ENCODE measurements at regions not wholly inside any gene's neighbourhood (a gene's known extent, or its start where the extent isn't known, plus 50 kb on each side); places are given as distances from the start of the nearest gene placed in this dataset.

DNA sequence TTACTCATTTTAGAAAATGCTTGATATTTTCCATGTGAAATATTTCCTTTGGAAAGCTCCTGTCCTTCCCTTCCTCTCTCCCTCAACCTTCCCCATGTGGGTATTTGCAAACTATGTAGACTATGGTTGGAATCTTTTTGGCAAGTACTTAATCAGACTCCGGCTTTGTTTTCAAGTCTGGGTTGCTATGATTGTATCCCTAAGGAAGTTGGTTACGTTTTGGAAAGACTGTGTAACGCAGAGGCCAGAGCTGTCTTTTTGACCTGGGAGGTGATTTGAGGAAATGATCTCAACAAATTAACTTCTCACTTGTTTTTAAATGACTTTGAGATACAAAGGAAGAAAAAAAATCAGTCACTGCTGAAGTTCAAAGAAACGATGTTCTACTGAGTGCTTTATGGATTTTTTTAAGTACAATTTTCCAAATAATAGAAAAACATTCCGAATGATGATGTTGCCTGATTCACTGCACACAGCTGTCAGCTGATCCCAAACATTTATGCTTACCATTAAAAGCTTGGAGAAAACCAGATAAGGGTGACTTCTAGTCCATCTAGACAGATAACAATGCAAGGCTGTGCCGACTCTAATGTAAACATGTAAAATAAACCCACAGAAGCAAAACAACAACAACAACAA is 145.5 kb upstream of the CELF2 start:
- DNase-seq, result no peak

DNA sequence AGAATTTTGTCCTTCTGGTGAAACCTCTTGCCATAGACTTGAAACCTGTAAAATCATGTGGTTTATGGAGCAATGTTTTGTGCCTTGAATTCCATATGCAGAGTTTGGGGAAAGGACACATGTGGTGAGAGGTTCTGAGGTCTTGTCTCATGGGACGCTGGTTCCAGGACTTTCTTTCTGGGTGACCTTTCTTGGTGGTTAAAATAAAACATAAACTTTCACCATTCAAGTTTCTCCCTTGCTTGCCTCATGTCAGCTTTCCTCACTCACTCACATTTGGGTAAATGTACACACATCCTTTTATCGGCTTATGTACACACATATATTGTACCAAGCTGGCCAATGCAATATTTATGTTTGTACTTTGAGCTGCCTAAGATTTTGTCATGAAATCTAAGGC is 144.9 kb upstream of the CELF2 start:
- no peak for DNase-seq

DNA sequence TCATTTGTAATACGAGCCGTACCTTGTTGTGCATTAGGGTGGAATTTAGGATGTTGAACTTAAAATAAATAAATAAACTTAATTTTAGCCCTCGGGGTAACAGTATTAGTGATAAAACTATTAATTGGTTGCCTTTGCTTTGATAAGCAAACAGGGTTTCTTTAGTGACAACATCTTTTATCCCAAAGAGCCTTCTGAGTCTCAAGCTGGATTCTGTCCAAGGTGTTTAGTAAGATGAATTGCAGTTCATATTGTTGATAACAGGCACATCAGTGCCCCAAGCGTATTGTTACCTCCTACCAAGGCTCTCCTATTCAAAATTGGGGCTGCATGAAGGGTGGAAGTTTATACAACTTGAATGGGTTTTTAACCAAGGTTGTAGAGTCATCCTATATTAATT is 144.4 kb upstream of the CELF2 start:
- DNase-seq, result no peak

DNA sequence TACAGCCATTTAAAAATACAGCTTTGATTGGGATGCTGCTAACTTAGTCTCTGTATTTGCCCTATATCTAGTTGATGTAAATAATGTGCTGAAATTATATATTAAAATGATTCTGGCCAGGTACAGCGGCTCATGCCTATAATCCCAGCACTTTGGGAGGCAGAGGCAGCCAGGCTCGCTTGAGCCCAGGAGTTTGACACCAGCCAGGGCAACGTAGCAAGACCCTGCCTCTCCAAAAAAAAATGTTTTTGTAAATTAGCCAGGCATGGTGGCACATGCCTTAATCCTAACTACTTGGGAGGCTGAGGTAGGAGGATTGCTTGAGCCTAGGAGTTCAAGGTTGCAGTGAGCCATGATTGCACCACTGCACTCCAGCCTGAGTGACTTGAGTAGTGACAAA is 143.8 kb upstream of the CELF2 start:
- no peak for DNase-seq

DNA sequence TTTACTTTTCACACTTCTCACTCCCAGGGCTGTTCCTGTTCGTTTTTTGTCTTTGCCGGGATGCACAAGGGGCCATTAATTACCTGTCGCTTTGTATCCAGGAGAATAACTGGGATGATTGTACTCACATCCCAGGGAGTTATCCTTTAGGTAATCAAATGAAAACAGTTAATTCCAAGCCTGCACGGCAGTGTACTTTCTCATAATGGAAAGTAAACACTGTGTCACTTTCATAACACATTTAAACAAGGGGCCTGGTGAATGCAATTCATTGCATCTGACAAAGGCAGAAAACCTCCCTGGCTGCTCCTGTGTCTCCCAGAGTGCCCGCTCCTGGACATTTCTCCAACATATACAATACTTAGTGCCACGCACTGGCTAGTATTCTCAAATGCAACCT is 138.7 kb upstream of the CELF2 start:
- no peak for DNase-seq

DNA sequence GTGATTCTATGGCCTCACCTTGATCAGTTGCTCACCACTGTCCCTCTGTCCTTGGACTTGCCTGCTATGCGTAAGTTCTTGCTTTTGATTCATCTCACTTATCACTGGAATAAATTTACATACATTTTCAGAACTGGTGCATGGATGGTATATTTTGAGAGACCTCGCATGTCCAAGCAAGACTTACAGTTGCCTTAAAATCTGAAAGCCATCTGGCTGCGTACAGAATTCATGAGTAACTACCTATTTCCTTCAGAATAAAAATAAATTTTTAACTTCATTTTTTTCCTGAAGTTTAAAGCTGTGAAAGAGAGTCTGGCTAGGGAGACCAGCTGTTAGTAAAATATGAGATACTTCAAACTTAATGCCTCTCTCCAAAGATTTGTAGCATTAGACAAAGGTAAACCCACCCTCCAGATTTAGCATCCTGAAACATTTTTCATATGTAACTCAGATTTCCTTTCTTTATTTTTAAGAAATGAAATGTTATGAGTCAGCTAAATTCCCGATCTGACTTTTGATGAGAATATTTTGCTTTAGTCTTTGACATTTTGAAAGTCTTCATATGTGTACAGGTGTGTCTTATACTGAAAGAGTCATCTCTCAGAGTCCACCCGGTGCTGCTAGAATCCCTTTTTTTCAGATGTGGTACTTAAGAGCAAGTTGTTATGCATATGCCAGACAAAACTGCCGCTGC is 136.4 kb upstream of the CELF2 start:
- no peak for DNase-seq

DNA sequence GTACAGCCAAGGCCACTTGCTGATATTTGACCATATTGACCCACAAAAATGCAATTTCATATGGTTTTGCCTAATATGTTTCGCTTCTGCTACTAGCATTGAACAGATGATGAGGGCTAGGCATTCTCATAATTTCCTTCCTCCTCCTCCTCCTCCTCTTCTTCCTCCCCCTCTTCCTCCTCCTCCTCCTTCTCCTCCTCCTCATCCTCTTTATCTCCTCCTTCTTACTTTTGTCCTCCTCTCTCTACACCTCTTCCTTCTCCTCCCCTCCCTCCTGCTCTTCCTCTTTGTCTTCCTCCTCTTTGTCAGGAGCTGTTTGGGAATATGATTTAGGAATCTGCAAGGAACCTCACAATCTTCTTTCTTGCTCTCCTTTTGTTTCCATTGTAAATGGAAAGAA is 133.9 kb upstream of the CELF2 start:
- no peak for DNase-seq

DNA sequence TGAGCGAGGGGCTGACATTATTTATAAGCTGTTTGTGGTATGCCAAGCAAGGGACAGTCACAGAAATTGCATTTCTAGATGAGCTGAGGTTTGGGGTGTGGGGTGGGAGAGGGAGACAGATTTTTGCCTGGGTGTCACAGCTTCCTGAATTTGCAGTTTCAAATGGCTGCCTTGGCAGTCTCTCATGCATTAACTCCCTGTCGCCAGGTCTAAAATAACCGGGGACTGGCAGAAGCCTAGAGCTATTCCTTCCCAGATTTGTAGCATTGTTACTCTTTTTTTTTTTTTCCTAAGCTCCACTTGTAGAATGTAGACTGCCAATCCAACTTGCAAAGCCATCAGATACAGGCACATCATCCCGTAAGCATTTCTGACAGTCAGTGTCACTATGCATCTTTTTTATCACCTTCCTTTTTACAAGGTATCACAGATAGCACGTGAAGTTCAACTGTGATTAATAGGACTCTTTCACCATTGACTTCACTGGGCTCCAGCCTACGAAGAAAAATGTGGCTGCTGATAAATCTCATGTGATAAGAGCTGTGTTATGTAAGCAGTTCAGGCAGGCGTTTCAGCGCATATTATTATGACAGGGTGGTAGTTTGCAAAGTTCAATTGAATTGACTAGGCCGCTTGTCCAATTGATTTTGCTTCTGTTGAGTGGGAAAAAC is 130.7 kb upstream of the CELF2 start:
- no peak for DNase-seq

DNA sequence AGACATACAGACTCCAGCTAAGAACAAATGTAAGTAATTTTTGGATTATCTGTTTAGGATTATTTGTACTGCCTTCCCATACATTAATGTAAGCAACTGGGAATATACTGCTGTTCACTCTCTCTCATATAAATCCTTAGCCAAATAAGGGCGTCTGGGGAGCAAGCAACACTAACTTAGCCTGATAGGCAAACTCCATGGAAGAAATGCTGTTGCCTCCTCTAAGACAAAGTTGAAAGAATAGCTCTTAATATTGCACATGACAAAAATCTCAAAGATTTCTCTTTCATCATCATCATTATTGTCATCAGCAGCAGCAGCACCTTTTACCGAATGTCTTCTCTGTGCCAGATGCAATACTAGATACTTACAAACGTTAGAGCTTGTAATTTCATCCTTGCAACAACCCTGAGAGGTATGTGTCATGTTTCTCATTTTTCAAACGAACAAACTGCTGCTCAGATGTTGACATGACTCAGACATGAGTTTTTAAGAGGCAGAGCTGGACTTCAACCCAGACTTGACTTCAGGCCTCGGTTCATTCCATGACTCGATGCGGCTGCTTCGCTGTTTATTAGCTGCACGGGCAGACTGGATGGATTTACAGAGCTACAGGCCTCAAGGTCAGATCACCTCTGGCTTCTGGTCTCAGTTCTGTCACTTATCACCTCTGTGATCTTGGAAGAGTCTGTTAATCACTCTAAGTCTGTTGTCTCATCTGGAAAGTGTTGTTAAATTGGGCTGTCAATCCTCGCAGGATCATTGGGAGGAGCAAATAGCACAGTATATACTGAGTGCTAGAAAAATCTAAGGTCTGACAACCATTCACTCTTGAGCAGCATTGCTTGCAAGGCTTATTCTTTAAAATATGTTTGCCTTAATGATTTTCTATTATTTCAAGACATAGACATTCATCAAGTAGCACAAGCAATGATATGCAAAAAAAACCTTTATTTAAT is 126.3 kb upstream of the CELF2 start:
- no peak for DNase-seq

DNA sequence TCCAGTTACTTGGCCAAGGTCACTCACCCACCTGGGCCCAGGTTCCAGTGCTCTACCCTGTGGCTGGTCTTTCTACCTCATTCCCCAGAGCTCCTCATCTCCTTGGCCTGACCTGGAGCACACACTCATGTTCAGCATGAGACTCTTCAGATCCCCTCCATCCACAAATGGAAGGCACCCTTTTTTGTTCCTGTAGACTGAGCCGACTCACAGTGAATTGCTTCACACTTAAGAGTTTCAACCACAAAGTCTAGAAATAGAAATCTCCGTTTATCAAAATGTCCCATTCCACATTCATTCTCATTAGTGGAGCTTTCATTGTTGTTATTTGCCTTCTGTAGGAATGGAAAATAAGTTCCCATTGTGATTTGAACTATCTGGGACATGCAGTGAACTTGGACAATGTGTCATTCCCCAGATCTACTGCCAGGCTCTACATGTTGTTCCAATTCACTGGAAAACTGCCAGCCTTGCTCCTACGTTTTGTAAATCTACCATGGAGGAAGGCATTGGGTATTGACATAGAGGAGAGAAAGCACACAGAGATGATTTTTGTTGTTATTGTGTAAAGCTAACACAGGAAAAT is 125.3 kb upstream of the CELF2 start:
- no peak for DNase-seq

DNA sequence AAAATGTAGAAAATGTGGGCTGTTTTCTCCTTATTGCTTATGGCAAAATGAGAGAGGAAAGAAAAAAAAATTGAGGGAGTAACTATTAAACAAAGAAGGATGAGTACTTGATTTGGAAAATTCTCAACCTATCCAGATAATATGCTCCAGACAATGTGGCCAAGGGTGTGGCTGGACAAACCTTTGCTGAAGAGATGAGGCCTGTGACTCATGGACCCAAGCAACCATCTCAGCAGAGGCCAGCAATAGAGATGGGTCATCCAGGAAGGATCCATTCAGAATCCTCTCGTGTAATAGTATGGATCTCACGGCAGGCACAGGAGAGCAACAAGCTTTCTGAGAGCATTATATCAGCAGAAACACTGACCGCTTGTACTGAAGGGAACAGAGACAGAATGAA is 120.3 kb upstream of the CELF2 start:
- DNase-seq, result no peak

DNA sequence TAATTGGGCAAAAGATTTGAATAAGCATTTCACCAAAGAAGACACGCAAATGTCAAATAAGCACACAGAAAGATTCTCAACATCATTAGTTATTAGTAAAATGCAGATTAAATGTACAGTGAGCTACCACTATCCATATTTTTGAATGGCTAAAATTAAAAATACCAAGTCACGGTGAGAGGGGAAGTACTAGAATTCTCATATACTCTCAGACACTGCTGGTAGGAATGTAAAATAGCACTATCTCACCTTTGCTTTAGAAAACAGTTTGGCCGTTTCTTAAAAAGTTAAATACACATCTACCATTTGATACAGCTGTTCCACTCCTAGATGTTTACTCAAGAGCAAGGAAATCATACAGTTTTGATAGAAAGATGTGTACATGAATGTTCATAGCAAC is 115.8 kb upstream of the CELF2 start:
- no peak for DNase-seq

DNA sequence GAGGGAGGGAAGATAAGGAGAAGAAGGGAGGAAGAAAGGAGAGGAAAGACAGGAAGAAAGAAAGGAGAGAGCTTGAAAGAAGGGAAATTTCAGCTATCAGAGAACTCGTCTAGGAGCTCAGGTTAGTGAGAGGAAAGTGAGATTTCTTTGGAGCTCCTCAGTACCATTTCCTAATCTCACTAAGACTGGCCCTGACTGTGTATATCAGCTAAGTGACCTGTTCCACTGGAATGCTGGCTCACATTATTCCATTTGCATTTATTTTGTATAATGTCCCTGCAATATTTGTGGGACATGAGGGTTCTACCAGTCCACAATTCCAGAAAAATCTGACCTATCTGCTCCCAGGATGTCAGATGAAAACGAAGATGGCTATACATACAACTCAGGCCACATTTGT is 114.7 kb upstream of the CELF2 start:
- no peak for DNase-seq

DNA sequence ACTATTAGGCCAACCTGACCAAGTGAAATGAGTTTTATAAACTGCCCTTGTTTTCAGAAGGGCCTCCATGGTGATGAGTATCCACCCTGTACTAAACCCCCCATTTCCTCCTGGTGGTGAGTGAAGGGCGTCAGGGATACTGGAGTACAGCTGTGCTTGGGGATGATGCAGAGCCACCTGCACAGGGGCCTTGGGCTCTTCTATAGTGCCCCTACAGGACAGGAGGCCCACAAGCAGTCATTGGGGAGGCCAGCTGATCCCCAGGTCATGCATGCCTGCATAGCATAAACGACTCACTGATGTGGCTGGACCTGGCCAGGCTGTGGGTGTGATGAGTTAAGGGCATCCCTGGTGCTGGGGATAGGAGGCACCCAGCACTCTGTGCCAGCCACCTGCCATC is 114.1 kb upstream of the CELF2 start:
- DNase-seq, result no peak

DNA sequence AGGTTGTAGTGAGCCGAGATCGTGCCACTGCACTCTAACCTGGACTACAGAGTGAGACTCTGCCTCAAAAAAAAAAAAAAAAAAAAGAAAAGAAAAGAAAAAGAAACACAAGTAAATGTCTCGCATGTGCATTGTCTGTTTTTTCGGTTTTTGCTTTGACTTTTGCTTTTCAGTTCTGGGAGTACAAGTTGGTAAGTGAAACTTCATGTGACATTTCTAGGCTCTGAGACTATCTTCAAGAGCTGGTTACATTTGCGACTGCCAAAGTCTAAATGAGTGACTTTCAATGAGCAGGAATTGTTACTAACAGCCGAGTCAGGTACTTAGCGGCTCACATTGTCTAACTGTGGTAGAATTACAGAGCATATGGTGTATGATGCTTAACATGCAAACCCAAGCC is 107.0 kb upstream of the CELF2 start:
- no peak for DNase-seq

DNA sequence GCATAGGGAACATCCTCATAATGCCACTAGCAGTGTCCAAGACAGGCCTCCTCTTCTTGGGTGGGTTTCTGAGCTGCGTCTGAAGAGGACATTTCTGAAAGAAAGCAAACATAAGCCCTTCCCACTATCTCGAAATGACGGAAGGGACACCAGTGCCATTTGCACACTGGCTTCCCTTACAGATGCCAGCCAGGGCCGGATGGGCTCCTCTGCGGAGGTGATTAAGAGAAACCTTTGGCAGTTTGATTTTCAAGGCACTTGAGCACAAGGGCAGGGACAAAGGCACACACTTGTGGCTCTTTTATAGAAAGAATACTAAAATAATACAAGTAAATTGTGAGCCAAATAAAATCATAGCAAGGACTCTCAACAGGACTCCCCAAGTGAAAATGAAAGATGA is 106.6 kb upstream of the CELF2 start:
- no peak for DNase-seq

DNA sequence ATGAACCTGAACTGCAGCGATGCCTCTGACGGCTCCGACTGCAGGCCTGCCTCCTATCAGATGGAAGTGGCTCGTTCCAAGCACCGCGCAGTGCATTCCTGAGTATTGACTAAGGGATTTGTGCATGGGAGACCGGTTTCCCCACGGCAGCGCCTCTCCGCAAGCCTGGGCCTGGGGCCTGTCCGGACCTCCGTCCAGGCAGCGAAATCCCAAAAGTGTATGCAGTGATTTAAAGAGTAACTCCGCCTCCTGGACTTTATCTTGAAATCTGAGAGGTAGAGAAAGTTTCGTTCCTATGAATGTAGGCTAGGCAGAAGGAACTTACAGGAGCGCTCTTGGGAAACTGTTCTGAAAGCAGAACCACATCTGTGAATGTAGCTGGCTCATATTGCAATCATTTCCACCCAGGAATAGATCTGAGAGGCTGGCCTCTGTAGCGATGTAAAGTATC is 106.2 kb upstream of the CELF2 start:
- no peak for DNase-seq

DNA sequence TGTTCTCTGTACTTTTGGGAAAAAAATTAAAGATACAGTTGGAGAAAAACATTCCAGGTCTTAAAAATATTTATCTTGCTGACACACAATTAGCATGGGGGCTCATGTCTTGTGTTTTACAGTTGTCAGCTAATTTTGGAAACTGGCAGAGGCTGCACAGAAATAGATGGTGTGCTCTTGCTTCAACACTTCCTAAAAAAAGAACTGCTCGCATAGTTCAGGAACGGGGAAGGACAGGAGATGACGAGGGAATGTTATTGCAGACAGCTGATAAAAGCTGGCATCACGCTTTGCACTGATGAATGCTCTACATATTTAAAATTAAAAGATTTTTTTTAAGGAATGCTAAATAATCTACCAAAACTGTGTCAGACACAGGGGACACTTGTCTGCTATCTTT is 103.5 kb upstream of the CELF2 start:
- DNase-seq, result no peak

DNA sequence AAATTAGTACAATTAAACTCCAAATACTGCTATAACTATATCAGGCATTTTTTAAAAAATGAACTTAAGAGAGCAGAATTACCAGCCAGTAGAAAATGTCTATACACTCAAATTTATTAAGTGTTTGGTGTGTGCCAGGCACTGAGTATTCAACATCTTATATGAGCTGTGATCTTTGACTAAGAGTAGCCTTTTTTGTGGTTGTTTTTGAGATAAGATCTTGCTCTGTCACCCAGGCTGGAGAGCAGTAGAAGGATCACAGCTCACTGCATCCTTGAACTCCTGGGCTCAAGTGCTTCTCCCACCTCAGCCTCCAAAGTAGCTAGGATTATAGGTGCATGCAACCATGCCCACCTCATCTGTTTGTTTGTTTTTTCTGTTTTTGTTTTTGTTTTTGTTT is 102.5 kb upstream of the CELF2 start:
- no peak for DNase-seq

DNA sequence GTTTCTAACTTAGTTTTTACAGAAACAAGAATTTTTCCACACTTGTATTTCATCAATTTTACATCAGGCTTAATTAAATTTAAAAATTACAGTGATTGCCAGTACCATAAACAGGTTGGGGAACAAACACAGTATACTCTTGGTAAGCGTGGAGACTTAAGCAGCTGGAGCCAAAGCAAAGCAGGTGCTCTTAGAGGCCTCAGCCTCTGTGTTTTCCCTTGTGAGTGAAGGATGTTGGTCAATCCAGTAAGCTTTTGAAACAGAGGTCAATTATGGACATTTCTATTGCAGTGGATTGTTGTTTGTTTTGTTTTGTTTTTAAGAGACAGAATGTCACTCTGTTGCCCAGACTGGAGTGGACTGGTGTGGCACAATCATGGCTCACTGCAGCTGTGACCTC is 100.6 kb upstream of the CELF2 start:
- DNase-seq, result no peak

DNA sequence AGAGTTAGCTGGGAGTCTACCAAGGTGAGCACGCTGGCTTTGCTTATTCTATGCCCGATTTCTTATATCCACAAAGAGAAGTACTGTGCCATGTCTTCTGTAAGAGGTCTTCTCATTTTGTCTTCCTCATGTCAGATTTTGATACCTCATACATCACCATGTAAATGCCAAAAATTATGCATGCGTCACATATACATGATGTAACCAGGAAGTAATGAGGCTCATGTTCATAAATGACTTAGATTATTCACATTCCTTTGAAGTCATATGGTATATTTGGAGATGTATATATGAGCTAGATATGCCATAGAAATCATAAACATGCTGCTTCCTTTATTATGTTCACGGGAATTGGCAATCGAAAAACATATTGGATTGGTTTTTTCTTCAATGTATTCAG is 97.7 kb upstream of the CELF2 start:
- no peak for DNase-seq

DNA sequence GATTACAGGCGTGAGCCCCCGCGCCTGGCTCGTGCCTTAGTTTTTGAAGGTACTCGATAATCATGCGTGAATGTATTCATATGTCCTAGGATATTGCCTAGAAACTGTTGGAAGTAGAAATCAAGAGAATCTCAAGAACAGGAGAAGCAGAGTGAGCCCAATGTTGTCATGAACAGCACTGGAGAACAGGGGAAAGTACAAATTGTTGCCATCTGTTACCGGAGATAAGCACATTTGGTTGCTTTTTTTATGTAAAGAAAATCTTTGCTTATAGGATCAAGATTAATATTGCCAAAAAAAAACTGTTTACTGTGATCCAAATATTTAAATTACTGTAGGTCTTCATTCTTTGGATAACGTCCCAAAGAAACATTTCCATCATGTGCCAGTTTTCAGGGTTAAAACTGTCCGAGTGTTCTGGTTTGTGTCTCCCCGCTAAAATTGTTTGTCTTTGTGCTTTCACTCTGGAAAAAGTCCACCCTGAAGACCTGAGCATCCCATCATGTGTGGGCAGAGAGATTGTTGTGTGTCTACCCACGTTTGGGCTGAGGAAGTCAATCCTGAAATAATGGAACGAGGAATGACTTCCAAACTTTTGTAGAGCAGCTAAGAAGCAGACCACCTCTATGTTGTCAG is 95.7 kb upstream of the CELF2 start:
- no peak for DNase-seq

All from KG1 (cell line).